Stimulated activated CD4-positive, alpha-beta T cell treated with anti-CD3 and anti-CD28 coated beads, Interleukin-4, amount 100 ng/mL, for 48 hours (primary cell): ENCODE measurements at regions not wholly inside any gene's neighbourhood (a gene's known extent, or its start where the extent isn't known, plus 50 kb on each side); places are given as distances from the start of the nearest gene placed in this dataset.

Experiments
- DNase-seq, 2 donors: peaks; one replicate each; pipeline ENCODE4 v3.0.0-alpha.2; 2020; ENCODE audit warnings: low read depth in 2 of 2

DNA sequence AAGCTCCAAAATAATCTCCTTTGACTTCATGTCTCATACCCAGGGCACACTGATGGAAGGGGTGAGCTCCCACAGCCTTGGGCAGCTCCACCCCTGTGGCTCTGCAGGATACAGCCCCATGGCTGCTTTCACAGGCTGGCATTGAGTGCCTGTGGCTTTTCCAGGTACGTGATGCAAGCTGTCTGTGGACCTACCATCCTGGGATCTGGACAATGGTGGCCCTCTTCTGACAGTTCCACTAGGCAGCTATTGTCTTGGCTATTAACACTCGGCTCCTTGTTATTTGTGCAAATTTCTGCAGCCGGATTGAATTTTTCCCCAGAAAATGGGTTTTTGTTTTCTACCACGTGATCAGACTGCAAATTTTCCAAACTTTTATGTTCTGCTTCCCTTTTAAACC, 634.2 kb downstream of the TSN start:
- DNase-seq: no peak

DNA sequence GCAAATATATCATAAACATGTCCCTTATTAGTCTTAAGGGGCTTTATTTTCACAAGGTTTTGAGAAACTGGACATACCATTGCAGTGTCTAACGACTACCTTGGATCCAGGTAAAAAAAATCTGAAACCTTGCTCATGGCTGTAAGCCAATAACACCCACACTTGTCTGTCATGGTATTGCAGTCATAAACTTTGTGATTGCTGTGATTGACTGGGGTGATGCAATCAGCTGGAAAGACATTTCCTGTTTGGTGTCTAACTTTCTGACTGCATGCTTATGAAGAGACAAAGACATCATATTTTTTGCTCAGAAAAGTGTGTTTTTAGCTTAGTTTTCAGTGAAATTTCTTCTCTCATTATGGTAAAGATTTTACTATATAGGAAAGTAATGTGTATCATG, 635.0 kb downstream of the TSN start:
- no peak for DNase-seq

DNA sequence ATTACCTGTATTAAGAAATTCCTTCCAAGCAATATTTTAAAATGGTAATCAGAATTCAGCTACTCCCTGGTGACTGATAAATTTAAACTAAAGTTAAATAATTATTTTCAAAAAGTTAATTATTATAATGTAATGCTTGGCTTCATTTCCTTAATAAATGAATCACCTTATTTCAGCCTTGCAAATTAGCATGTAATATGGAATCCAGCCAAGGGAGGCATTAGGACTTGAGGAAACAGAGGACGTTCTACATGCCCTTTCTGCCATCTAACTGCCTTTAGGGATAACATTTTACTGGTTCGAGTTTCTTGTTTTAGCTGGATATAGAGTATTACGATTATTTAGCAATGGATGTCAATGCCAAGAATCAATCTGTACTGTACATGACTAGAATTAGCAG, 636.3 kb downstream of the TSN start:
- DNase-seq: no peak

GRCh38 chr2:122395687-122396086, 640.2 kb downstream of the TSN start:
- no peak for DNase-seq

- DNase-seq: no peak
Observed at GRCh38 chr2:122411231-122411630, 655.8 kb downstream of the TSN start.

GRCh38 chr2:122412360-122412759, 656.9 kb downstream of the TSN start:
- no peak for DNase-seq

GRCh38 chr2:122414902-122415301, 659.5 kb downstream of the TSN start:
- no peak for DNase-seq

DNA sequence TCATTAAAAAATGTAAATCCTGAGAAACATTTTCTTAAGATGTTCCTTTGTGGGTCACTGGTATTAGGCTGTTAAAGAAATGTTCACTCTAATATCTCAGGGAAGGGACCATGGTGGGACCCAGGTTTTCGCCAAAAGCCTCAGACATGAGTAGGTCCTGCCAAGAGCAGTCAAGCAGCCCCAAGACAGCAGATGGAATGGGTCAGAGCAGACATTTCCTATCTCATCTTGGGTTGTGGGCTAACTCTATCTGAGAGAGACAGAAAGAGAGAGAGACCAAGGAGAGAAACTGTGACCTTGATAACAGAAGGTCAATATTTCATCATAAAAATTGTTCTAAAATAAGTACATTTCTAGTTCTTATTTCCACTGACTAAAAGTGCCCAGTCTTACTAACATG, 661.7 kb downstream of the TSN start:
- DNase-seq: no peak

GRCh38 chr2:122421775-122422174, 666.3 kb downstream of the TSN start:
- no peak for DNase-seq

DNA sequence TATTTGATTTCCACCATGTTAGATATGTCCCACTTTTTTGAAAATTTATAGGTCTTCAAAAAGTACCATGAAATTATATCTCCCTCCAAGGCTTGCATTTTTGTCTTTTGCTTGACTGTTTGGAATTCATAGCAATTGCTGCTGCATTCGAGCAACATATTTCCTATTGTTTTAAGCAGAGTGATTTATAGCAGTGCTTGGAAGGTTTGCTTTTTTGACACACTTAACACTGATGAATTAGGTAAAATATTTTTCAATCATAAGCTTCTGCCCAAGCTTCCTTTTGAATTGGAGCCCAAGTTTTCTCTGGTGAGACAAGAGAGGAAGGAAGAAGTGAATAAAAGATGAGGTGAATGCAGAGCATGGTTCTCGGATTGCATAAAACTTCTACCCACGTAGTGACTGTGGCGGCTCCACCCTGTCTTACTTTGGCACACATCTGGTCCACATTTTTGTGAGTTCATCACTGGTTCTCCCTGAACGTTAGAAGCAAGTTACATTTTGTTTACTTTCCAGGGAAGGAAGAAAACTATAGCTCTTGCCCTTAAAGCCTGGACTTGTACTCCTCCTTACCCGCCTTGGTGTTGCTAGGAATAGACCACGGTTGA, 667.0 kb downstream of the TSN start:
- no peak for DNase-seq

DNA sequence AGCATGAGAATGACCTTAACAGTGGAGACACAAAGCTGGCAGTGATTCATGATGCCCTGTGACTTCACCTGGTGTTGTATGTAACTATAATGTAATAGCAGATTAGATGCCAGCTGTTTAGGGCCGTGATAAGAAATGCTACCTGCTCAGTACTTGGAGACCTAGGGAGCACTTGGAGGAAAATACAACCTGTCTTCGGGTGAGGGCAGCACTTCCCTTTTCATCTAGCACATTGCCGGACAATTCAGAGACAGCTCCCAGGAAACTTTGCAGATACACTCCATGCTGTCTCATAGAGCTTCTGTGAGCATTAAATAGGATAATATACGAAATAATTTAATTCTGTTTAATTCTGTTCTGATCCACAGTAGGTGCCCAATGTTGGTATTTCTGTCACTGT, 668.5 kb downstream of the TSN start:
- DNase-seq: no peak

GRCh38 chr2:122433123-122433754, 677.8 kb downstream of the TSN start:
- DNase-seq: no peak

DNA sequence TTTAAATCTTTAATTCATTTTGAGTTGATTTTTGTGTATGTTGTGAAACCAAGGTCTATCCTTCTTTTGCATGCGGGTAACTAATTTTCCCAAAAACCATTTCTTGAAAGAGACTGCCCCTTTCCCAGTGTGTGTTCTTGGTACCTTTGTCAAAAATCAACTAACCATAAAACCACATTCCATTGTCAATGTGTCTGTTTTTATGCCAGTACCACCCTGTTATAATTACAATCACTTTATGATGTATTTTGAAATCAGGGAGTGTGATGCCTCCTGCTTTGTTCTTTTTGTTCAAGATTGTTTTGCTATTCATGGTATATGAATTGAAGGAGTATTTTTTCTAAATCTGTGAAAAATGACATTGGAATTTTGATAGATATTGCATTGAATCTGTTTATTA, 689.6 kb downstream of the TSN start:
- DNase-seq: no peak

DNA sequence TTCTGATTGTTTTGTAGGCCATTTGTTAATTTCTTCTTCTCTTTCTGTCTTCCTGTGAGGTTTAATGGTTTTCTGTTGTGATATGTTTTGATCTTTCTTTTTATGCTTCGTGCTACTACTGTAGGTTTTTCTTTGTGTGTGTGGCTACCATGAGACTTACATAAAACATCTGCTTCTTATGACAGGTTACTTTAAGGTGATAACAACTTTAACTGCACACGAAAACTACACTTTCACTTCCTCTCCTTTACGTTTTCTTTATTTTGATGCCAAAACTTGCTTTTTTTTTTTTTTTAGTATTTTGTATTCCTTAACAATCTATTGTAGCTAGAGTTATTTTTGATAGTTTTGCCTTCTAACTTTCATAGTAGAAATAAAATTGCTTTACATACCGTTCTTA, 691.3 kb downstream of the TSN start:
- DNase-seq: no peak

DNA sequence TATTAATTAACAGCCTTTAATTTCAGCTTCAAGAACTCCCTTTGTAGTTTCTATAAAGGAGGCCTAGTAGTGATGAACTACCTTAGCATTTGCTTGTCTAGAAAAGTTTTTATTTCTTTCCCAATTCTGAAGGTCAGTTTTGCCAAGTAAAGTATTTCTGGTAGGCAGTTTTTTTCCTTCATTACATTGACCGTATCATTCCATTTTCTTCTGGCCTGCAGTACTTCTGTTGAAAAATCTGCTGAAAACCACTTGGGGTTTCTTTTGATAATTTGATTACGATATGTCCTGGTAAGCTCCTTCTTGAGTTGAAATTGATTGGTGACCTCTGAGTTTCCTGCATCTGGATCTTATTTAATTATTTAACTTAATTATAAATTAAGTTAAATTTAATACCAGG, 691.8 kb downstream of the TSN start:
- DNase-seq: no peak

DNA sequence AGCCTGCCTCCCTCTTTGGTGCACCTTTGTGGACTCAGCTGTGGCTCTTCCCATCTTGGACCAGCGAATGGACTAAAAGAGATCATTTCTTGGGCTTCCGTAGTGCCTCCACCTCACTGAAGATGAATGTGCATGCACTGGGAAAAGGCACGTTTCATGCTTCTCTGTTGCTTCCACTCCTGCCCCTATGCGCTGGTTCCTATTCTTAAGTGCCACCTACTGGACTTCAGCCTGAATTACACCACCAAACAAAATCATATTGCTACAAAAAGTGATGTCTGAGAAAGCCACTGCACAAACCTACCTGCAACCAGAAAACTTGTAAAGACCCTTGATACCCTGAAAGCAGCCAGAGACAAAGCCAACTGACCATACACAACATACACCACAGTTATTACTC, 695.6 kb downstream of the TSN start:
- no peak for DNase-seq

- DNase-seq: no peak
Observed at GRCh38 chr2:122451697-122452096, 696.2 kb downstream of the TSN start.

GRCh38 chr2:122469147-122469546, 713.7 kb downstream of the TSN start:
- DNase-seq: no peak

DNA sequence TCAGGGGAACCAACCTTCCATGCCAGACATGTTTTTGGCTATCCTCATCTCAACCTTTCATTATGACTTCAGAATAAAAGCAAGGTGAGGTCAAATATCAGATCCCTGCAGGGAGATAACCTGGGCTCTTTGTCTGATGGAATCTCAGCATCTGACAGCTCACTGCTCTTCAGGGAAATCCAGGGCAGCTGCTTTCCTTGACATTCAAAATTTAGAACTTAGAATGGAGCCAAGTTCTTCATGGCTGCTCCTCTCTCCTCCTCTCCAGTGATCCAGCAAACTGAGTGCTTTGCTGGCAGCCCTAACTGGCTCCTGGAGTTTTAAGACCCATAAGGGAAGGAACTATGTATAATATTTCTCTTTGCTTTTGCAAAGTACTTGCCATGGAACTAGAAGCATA, 716.3 kb downstream of the TSN start:
- DNase-seq: no peak

DNA sequence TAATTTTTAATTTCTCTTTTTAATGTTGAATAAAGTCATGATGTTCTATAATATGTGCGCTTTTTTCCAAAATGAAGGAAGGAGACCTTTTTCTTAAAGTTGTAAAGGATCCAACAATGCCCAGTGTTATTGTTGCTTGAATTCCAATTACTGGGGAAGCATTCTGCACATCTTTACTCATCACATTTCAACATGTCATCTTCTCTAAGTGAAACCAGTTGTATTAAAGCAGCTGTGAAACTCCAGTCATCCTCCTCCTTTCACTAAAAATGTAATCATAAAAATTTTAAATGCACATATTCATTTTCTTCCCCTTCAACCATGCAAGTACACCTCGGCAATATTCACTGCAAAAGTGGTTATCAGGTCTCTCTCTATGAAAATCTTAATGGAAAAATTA, 722.7 kb downstream of the TSN start:
- DNase-seq: no peak

- DNase-seq: no peak
Observed at GRCh38 chr2:122478771-122479170, 723.3 kb downstream of the TSN start.

DNA sequence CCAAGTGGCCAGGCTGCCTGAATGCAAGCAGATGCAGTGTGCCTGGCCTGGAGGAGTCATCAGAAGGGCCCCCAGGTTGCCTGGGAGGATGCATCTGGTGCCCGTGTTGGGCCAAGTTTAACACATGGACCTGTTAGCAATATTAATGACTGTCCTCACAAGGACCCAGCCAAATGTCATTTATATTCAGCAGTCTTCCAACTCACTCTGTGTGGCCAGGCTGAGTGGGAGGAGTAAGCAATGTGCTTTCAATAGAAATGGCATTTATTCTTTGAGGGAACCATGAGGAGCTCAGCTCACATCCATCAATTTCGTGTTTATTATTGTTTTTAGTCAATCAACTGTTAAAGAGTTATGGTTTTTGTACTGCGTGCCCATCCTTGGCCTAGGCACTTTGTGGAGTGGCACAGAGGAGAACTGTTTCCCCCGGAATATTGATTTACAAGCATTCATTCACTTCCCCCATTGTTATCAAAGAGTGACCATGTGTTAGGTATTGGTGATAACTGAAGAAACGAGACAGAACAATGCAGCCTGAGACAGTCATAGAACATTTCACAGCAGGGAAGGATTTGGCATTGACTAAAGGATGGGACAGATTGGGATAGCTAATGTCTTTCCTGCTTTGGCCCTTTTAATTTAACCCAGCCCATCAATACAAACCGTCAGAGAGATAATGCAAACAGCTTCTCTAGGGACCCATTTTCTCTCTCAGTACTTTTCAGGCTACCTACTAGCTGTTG, 725.2 kb downstream of the TSN start:
- DNase-seq: no peak

GRCh38 chr2:122481244-122481622, 725.8 kb downstream of the TSN start:
- no peak for DNase-seq
